WI38 (cell line): ENCODE measurements at regions not wholly inside any gene's neighbourhood (a gene's known extent, or its start where the extent isn't known, plus 50 kb on each side); places are given as distances from the start of the nearest gene placed in this dataset.
"Not testable (repeated sequence)": the region's sequence is repeated elsewhere in the genome, so short reads cannot be mapped to it uniquely, and the experiment has no call there.

Experiments
- H3K4me3 ChIP-seq: 2 replicates; pipeline ENCODE4 v1.5.1; 2011; ENCODE audit warnings: low read depth, mild to moderate bottlenecking, control low read depth, low read length
- CTCF ChIP-seq: IDR thresholded peaks from 2 replicates; pipeline ENCODE4 v1.5.1; 2012; ENCODE audit warnings: low read depth, mild to moderate bottlenecking, control low read depth, low read length

GRCh38 chr4:151488968-151489367 lies 80.0 kb downstream of the FHIP1A start:
- no peak overlapping the region for H3K4me3 ChIP-seq
- TF ChIP-seq CTCF, result no peak

- TF ChIP-seq CTCF, result no peak
- H3K4me3 ChIP-seq, result no peak overlapping the region
Observed at GRCh38 chr4:151489462-151490203, 80.7 kb downstream of the FHIP1A start.

GRCh38 chr4:151495612-151496011 lies 86.6 kb downstream of the FHIP1A start:
- H3K4me3 ChIP-seq, result not testable (repeated sequence)

- H3K4me3 ChIP-seq, result not testable (repeated sequence)
Observed at GRCh38 chr4:151511548-151511947, 102.6 kb downstream of the FHIP1A start.

GRCh38 chr4:151517896-151518295 lies 108.9 kb downstream of the FHIP1A start:
- no peak for TF ChIP-seq CTCF
- no peak overlapping the region for H3K4me3 ChIP-seq

- no peak overlapping the region for H3K4me3 ChIP-seq
- TF ChIP-seq CTCF, result no peak
Observed at GRCh38 chr4:151518359-151518758, 109.4 kb downstream of the FHIP1A start.

- H3K4me3 ChIP-seq, result no peak overlapping the region
- no peak for TF ChIP-seq CTCF
Observed at GRCh38 chr4:151519728-151520415, 110.9 kb downstream of the FHIP1A start.

GRCh38 chr4:151522866-151523519 lies 114.0 kb downstream of the FHIP1A start:
- TF ChIP-seq CTCF, result no peak
- H3K4me3 ChIP-seq, result no peak overlapping the region
